ENCODE measurements at regions not wholly inside any gene's neighbourhood (a gene's known extent, or its start where the extent isn't known, plus 50 kb on each side); places are given as distances from the start of the nearest gene placed in this dataset.
"Not testable (repeated sequence)": the region's sequence is repeated elsewhere in the genome, so short reads cannot be mapped to it uniquely, and the experiment has no call there.

GRCh38 chr3:6747017-6747416, 113.9 kb upstream of the GRM7 start:
- TF ChIP-seq TOX (CRISPR knock-in tag; IDR thresholded peaks at IDR 0.05; ENCODE audit: borderline replicate concordance) (no peak), ISL1 (CRISPR knock-in tag; IDR thresholded peaks at IDR 0.05) (no peak), PPARA (CRISPR knock-in tag; IDR thresholded peaks at IDR 0.05; ENCODE audit: borderline replicate concordance) (no peak), CREB5 (CRISPR knock-in tag; IDR thresholded peaks at IDR 0.05; ENCODE audit: low read depth) (no peak), POU6F1 (CRISPR knock-in tag; IDR thresholded peaks at IDR 0.05; ENCODE audit: borderline replicate concordance, low read depth) (no peak), OSR1 (CRISPR knock-in tag; IDR thresholded peaks at IDR 0.05) (no peak), ZNF8 (CRISPR knock-in tag; IDR thresholded peaks at IDR 0.05) (no peak), ZNF70 (CRISPR knock-in tag; IDR thresholded peaks at IDR 0.05) (no peak), SNAI2 (CRISPR knock-in tag; IDR thresholded peaks at IDR 0.05) (no peak), ESRRG (CRISPR knock-in tag; IDR thresholded peaks at IDR 0.05) (no peak), RARB (CRISPR knock-in tag; IDR thresholded peaks at IDR 0.05) (no peak), ZNF565 (CRISPR knock-in tag; conservative IDR thresholded peaks at IDR 0.05; ENCODE audit: low read depth) (no peak), CSDC2 (CRISPR knock-in tag; IDR thresholded peaks at IDR 0.05) (no peak), GLIS3 (CRISPR knock-in tag; IDR thresholded peaks at IDR 0.05) (no peak), ARNTL (CRISPR knock-in tag; IDR thresholded peaks at IDR 0.05; ENCODE audit: borderline replicate concordance, low read depth) (no peak)
- ATAC-seq = no peak

- TF ChIP-seq CREB5 (CRISPR knock-in tag; IDR thresholded peaks at IDR 0.05; ENCODE audit: low read depth) (no peak), CSRNP3 (CRISPR knock-in tag; IDR thresholded peaks at IDR 0.05) (no peak), POU6F1 (CRISPR knock-in tag; IDR thresholded peaks at IDR 0.05; ENCODE audit: borderline replicate concordance, low read depth) (no peak), OSR1 (CRISPR knock-in tag; IDR thresholded peaks at IDR 0.05) (no peak), SNAI2 (CRISPR knock-in tag; IDR thresholded peaks at IDR 0.05) (no peak), TOX (CRISPR knock-in tag; IDR thresholded peaks at IDR 0.05; ENCODE audit: borderline replicate concordance) (no peak), GLIS3 (CRISPR knock-in tag; IDR thresholded peaks at IDR 0.05) (no peak), ZC3H10 (CRISPR knock-in tag; IDR thresholded peaks at IDR 0.05) (no peak), ISL1 (CRISPR knock-in tag; IDR thresholded peaks at IDR 0.05) (no peak), ZFP30 (CRISPR knock-in tag; IDR thresholded peaks at IDR 0.05) (no peak), RARB (CRISPR knock-in tag; IDR thresholded peaks at IDR 0.05) (no peak), ZFP3 (CRISPR knock-in tag; IDR thresholded peaks at IDR 0.05) (no peak), ZNF8 (CRISPR knock-in tag; IDR thresholded peaks at IDR 0.05) (no peak), ZNF70 (CRISPR knock-in tag; IDR thresholded peaks at IDR 0.05) (no peak), BACH2 (CRISPR knock-in tag; IDR thresholded peaks at IDR 0.05; ENCODE audit: borderline replicate concordance) (no peak)
- ATAC-seq = no peak
These were observed 110.1 kb upstream of the GRM7 start for GRCh38 chr3:6750782-6751181.

- no peak for TF ChIP-seq OSR1 (CRISPR knock-in tag; IDR thresholded peaks at IDR 0.05)
- no peak for TF ChIP-seq CSDC2 (CRISPR knock-in tag; IDR thresholded peaks at IDR 0.05)
- TF ChIP-seq SNAI2 (CRISPR knock-in tag; IDR thresholded peaks at IDR 0.05) = no peak
- TF ChIP-seq PATZ1 (CRISPR knock-in tag; IDR thresholded peaks at IDR 0.05; ENCODE audit: borderline replicate concordance) = no peak
- no peak for TF ChIP-seq ZFP30 (CRISPR knock-in tag; IDR thresholded peaks at IDR 0.05)
These were observed 107.4 kb upstream of the GRM7 start for GRCh38 chr3:6753536-6753935.

GRCh38 chr3:6769532-6770396, 91.2 kb upstream of the GRM7 start:
- not testable (repeated sequence) for ATAC-seq

More at GRCh38 chr3:6753536-6753935, 107.4 kb upstream of the GRM7 start:
- ATAC-seq = no peak
